Fibroblast of the conjunctiva (primary cell): ENCODE measurements at regions not wholly inside any gene's neighbourhood (a gene's known extent, or its start where the extent isn't known, plus 50 kb on each side); places are given as distances from the start of the nearest gene placed in this dataset.

Experiments used
- DNase-seq: peaks from one replicate; pipeline ENCODE4 v3.0.0-alpha.2; 2010; ENCODE audit warnings: low read depth

DNA sequence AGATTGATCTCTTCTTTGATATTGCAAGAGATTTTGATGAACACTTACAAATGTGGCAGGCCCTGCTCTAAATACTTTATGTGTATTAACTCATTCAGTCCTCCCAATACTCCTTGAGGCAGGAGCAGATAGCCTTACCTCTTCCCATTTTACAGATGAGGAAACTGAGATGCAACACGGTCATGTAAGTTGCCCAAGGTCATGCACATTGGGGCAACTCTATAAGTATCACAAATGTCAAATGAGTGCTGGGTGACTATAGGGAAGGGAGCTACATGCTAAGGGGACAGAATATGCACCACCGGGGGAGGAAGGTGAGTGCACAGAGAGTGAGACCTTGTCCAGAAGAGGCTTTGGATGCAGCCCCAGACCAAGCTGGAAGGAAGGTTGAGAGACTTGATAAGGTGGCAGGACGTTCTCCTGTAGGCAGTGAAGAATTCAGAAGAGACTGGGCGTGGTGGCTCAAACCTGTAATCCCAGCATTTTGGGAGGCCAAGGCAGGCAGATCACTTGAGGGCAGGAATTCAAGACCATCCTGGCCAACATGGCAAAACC, 132.3 kb upstream of the PWP1 start:
- no peak for DNase-seq

GRCh38 chr12:107554941-107555340, 130.7 kb upstream of the PWP1 start:
- DNase-seq, result no peak

DNA sequence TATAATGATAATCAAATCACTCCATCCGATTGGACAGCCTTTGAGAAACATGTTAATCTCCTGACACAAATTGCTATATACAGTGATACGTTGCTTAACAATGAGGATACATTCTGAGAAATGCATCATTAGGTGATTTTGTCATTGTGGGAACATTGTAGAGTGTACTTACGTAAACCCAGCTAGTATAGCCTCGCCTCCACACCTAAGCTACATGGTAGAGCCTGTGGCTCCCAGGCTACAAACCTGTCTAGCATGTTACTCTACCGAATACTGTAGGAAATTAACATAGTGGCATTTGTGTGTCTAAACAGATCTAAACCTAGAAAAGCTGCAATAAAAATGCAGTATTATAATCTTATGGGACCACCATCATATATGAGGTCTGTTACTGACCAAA, 128.6 kb upstream of the PWP1 start:
- DNase-seq, result no peak

- DNase-seq, result no peak
These were observed 128.0 kb upstream of the PWP1 start for GRCh38 chr12:107557589-107558100.

DNA sequence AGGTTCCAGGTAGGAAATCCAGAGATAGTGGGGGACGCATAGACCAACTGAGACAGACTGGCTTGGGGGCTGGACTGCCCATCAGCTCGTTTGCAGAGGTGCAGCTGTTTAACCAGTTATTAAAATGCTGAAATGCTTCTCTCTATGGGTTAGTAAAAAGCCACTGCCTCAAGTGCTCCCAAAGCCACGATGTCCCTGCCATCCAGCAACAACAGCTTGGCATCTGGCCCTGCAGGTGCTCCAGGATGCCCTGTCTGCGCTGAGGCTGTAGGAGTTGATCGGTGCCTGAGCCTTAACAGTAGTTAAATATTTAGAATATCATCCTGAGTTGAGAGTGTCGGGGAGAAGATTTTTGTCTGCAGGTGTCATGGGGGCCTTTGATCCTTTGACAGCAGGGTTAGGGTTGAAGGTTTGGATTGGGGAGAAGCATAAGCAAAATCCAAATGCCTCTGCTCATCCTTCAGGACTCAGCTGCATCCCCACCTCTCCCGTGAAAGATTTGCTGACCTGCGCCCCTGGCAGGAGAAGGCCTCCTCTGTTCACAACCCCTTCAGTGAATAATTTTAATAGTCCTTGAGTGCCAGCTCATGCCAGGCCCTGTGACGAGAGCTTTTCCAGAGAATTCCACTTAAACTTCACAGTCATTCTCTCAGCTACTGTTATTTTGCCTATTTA, 127.3 kb upstream of the PWP1 start:
- no peak for DNase-seq

DNA sequence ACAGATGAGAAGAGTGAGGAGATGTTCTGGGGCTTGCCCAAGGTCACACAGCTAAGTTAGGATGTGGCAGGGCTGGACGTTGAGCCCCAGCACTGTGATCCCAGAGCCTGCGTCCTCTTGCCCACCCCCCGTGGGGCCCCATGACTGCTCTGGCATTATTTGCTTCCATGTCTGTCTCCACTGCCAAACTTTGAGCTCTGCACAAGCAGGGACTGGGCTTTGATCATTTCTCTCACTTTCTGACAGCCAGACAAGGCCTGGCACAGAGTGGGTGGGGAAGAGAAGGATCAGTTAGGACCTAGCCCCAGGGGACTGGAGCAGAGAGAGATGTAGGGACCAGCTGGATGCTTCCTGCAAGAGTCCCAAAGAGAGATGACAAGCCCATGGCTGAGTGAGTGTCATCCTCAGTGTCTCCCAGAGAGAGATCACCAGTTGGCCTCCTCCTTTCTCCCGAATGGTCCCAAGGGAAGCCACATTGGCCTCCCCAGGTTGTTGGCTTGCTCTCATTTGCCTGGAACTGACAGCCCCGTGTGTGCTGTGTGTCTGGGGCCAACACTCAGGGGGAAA, 126.7 kb upstream of the PWP1 start:
- DNase-seq, result no peak

- no peak for DNase-seq
These were observed 125.3 kb upstream of the PWP1 start for GRCh38 chr12:107560165-107560898.

GRCh38 chr12:107560899-107561285, 124.7 kb upstream of the PWP1 start:
- DNase-seq, result no peak

GRCh38 chr12:107564946-107565345, 120.7 kb upstream of the PWP1 start:
- no peak for DNase-seq

DNA sequence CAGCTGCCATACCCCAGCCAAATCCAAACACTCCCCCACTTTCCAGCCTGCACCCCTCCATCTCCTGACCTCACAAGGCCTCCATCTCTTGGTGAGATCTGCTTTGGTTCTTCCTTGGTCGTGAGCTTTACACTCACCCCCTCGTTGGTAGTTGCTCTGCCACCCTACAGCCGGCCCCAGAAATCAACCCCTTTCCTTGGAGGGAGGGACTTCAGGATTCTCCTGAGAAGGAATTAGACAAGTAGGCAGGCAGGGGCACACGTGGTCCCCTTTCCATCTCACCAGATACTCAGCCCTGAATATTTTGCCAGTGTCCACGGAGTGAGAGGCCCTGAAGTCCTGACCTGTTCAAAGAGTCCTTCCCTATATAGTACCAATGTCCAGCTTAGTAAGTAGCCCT, 120.0 kb upstream of the PWP1 start:
- no peak for DNase-seq

- no peak for DNase-seq
These were observed 117.6 kb upstream of the PWP1 start for GRCh38 chr12:107567876-107568619.

GRCh38 chr12:107568718-107569117, 116.9 kb upstream of the PWP1 start:
- no peak for DNase-seq

- DNase-seq, result peak; percentile 6
These were observed 114.9 kb upstream of the PWP1 start for GRCh38 chr12:107570721-107571120.

GRCh38 chr12:107571492-107571891, 114.1 kb upstream of the PWP1 start:
- DNase-seq, result no peak

DNA sequence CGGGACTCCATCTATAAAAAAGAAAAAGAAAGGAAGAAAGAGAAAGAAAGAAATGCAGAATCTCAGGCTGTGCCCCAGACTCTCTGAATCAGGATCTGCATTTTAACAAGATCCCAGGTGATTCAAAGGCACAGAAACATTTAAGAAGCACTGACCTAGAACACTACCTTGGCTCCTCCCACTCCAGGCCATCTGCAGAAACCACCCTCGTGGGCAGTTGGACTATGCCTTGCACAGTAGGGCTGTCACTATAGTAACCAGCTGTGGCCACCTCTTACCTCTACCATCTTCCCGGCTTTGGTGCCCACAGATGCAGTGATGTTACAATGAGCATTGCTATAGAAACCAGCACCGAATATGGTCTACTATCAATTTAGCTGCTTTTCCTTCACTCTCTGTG, 110.9 kb upstream of the PWP1 start:
- DNase-seq, result no peak

GRCh38 chr12:107580750-107581618, 104.6 kb upstream of the PWP1 start:
- no peak for DNase-seq

DNA sequence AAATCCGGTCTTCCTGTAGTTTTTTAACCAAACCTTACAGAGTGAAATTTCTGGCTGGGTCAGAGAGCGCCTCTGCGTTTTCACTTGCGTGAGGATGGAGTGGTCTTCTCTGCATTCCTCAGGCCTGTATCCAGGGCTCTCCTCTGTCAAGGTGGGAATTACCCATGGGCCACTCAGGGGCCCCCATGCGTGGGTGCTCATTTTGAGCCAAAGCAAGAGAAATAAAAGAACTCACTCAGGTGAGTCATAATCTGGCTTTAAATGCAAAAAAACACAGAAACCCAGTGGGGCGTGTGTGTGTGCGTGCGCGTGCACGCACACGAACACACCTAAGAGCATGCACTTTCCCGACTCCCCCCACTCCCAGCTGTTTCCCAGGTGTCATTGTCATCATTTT, 104.0 kb upstream of the PWP1 start:
- no peak for DNase-seq

- DNase-seq, result no peak
These were observed 102.0 kb upstream of the PWP1 start for GRCh38 chr12:107583551-107583950.

DNA sequence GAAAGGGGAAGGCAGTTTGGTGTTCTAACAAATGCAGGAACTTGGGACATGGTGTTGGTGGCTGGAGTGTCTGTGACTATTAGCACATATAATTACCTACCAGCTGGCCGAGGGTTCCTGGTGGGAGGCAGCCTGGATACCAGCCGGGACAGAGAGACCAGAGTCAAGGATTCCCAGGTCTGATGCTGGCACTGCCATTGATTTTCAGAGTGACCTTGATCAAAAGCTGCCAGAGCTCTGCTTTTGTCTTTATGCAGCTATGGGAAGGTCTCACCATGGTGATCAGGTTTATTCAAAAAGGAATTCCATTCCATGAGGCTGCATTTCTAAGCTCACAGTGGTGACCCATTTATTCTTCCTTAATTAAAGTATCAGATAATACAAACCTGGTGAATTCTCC, 101.0 kb upstream of the PWP1 start:
- no peak for DNase-seq

DNA sequence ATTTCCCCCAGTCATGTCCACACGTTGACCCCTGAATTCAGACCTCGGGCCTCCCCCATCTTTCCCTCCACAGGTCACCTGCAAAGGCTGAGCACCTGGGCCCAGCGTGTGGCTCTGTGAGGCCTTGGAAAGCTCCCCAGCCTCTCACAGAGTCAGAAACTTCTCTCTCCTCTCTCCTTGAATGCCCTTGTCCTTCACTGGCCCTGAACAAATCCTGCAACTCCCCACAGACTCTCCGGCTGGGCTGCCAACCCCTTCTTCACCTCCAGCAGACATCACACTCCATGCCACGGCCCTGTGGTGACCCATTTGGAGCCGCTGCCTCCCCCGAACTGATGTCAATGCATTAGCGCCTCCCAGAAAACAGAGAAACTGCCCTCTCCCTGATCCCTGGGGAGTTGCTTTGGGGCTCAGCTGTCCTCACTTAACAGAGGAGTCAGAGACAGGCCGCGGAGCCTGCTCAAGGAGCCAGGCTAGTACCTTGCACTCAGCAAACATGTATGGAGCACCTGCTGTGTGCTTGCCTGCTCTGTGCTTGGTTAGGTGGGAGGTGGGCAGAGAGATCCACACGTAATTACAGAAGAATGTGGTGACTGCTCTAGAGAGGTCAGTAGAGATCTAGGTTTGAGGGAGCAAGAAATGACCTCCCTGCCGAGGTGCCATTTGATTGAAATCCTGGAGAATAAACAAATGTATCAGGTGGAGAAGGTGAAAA, 99.2 kb upstream of the PWP1 start:
- no peak for DNase-seq

DNA sequence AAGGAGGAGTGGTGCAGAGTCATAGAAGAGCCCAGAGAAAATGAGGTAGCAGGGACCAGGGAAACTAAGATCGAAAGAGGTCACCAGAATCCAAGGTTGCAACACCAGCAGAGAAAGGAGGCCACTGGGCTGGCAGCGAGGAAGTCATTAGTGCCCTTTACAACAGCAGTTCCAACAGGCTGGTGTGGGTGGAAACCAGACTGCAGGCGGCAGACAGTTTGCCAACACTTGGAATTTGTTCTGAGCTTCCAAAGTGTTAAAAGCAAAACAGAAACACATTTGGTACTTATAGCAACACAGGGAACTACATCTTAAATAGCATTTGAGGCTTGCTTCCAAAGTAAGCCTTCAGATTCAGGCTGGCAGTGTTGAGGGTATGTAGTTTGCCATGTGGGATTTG, 95.2 kb upstream of the PWP1 start:
- no peak for DNase-seq
